ENCODE measurements at regions not wholly inside any gene's neighbourhood (a gene's known extent, or its start where the extent isn't known, plus 50 kb on each side); places are given as distances from the start of the nearest gene placed in this dataset.

GRCh38 chr3:95302044-95302443 lies 1239.2 kb downstream of the NSUN3 start:
- no peak for TF ChIP-seq POLR2A (IDR thresholded peaks at IDR 0.05)
- TF ChIP-seq CTCF (IDR thresholded peaks at IDR 0.05), result no peak
- no peak for TF ChIP-seq EP300 (IDR thresholded peaks at IDR 0.05)
- TF ChIP-seq POLR2AphosphoS5 (IDR thresholded peaks at IDR 0.05), result no peak

Data from stomach (tissue), 4 donors.